ENCODE measurements at regions not wholly inside any gene's neighbourhood (a gene's known extent, or its start where the extent isn't known, plus 50 kb on each side); places are given as distances from the start of the nearest gene placed in this dataset.

DNA sequence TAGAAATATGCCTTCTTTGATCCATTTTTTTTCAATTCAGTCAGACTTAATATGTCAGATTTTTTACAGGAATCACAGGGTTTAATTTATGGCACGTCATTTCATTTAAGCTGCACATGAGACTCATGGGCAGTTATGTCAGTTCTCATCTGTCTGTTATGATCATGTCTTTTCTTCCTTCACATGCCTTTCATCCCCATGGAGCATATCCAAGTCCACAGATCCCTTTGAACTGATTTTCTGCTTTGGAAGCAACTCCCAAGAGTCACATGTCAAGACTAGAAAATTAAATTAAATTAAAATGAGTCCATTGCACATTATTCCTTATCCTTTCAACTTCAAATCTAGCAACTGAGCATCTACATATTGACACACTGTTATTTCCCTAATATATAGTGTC, 1274.0 kb upstream of the C9orf72 start:
- POLR2A ChIA-PET, result no interaction called here
- CTCF ChIA-PET, result no interaction called here
- Histone ChIP-seq H3K9me3 (ENCODE audit: control insufficient read depth, insufficient read depth, low read depth, low read length) (no peaks in the 10 kb centered on the region), H3K27ac (ENCODE audit: extremely low read depth, low read depth, low read length) (no peak overlapping the region), H3K4me1 (ENCODE audit: control insufficient read depth, insufficient read depth, low read length) (no peaks in the 10 kb centered on the region), H3K4me3 (ENCODE audit: low read depth, low read length) (no peak overlapping the region), H3K36me3 (ENCODE audit: control insufficient read depth in 2 of 2, insufficient read depth in 1 of 2, low read length in 2 of 2) (no peaks in the 10 kb centered on the region)
- TF ChIP-seq ZNF121 (tag by site-specific recombination; IDR thresholded peaks at IDR 0.05) (no peak), OVOL3 (tag by site-specific recombination; IDR thresholded peaks at IDR 0.05) (no peak), ZNF571 (tag by site-specific recombination; IDR thresholded peaks at IDR 0.05) (no peak), SP7 (tag by site-specific recombination; IDR thresholded peaks at IDR 0.05) (no peak), ZNF341 (tag by site-specific recombination; IDR thresholded peaks at IDR 0.05; ENCODE audit: low read depth) (no peak), ZNF626 (tag by site-specific recombination; IDR thresholded peaks at IDR 0.05) (no peak), OSR2 (tag by site-specific recombination; IDR thresholded peaks at IDR 0.05) (no peak), ZNF132 (tag by site-specific recombination; IDR thresholded peaks at IDR 0.05; ENCODE audit: borderline replicate concordance) (no peak), ZBTB7A (tag by site-specific recombination; IDR thresholded peaks at IDR 0.05; ENCODE audit: low read depth) (no peak)

DNA sequence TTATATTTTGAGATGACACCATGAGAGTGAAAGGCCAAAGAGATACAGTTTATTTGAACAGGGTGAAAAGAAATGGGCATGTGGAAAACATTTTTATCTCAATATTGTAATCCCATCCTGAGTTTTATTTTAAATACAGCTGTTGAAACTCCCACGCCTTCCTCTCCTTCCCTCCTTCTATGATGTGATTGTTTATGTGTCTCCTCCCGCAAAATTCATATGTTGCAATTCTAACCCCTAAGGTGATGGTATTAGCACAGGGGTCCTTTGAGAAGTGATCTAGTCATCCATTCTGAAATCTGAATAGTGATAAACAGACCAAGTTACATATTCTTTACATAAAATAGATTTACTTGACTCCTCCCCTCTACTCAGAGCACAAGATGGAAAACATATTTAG, 1275.4 kb upstream of the C9orf72 start:
- Histone ChIP-seq H3K27ac (ENCODE audit: extremely low read depth, low read depth, low read length) (no peak overlapping the region), H3K9me3 (ENCODE audit: control insufficient read depth, insufficient read depth, low read depth, low read length) (no peaks in the 10 kb centered on the region), H3K36me3 (ENCODE audit: control insufficient read depth in 2 of 2, insufficient read depth in 1 of 2, low read length in 2 of 2) (no peaks in the 10 kb centered on the region), H3K4me3 (ENCODE audit: low read depth, low read length) (no peak overlapping the region), H3K4me1 (ENCODE audit: control insufficient read depth, insufficient read depth, low read length) (no peaks in the 10 kb centered on the region)
- ChIA-PET POLR2A (no interaction called here), CTCF (no interaction called here)
- no peak for TF ChIP-seq ZNF501 (tag by site-specific recombination; IDR thresholded peaks at IDR 0.05)
- no peak for TF ChIP-seq ZBTB48 (tag by site-specific recombination; IDR thresholded peaks at IDR 0.05)
- TF ChIP-seq, protein P1, sequence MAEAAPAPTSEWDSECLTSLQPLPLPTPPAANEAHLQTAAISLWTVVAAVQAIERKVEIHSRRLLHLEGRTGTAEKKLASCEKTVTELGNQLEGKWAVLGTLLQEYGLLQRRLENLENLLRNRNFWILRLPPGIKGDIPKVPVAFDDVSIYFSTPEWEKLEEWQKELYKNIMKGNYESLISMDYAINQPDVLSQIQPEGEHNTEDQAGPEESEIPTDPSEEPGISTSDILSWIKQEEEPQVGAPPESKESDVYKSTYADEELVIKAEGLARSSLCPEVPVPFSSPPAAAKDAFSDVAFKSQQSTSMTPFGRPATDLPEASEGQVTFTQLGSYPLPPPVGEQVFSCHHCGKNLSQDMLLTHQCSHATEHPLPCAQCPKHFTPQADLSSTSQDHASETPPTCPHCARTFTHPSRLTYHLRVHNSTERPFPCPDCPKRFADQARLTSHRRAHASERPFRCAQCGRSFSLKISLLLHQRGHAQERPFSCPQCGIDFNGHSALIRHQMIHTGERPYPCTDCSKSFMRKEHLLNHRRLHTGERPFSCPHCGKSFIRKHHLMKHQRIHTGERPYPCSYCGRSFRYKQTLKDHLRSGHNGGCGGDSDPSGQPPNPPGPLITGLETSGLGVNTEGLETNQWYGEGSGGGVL (tag by site-specific recombination; IDR thresholded peaks at IDR 0.05), result no peak
- TF ChIP-seq, protein P2, sequence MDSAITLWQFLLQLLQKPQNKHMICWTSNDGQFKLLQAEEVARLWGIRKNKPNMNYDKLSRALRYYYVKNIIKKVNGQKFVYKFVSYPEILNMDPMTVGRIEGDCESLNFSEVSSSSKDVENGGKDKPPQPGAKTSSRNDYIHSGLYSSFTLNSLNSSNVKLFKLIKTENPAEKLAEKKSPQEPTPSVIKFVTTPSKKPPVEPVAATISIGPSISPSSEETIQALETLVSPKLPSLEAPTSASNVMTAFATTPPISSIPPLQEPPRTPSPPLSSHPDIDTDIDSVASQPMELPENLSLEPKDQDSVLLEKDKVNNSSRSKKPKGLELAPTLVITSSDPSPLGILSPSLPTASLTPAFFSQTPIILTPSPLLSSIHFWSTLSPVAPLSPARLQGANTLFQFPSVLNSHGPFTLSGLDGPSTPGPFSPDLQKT (IDR thresholded peaks at IDR 0.05; ENCODE audit: borderline replicate concordance, low read depth, low read length), result no peak
- TF ChIP-seq ZNF138 (tag by site-specific recombination; IDR thresholded peaks at IDR 0.05; ENCODE audit: borderline replicate concordance), result no peak
- no peak for TF ChIP-seq ZNF623 (tag by site-specific recombination; IDR thresholded peaks at IDR 0.05)

DNA sequence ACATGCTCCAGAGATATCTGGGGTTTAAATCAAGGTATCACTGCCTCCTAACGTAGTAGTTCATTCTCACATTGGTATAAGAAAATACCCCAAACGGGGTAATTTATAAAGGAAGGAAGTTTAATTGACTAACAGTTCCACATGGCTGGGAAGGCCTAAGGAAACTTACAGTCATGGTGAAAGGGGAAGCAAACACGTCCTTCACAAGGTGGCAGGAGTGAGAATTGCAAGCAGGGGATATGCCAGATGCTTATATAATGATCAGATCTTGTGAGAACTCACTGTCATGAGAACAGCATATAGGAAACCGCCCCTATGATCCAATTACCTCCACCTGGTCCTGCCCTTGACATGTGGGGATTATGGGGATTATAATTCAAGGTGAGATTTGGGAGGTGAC, 1280.2 kb upstream of the C9orf72 start:
- Histone ChIP-seq H3K36me3 (ENCODE audit: control insufficient read depth in 2 of 2, insufficient read depth in 1 of 2, low read length in 2 of 2) (no peaks in the 10 kb centered on the region), H3K27ac (ENCODE audit: extremely low read depth, low read depth, low read length) (no peak overlapping the region), H3K4me1 (ENCODE audit: control insufficient read depth, insufficient read depth, low read length) (no peaks in the 10 kb centered on the region), H3K4me3 (ENCODE audit: low read depth, low read length) (no peak overlapping the region), H3K9me3 (ENCODE audit: control insufficient read depth, insufficient read depth, low read depth, low read length) (no peaks in the 10 kb centered on the region)
- ChIA-PET POLR2A (no interaction called here), CTCF (no interaction called here)
- no peak for TF ChIP-seq ZNF157 (tag by site-specific recombination; IDR thresholded peaks at IDR 0.05)
- TF ChIP-seq ZNF121 (tag by site-specific recombination; IDR thresholded peaks at IDR 0.05), result no peak
- no peak for TF ChIP-seq OSR2 (tag by site-specific recombination; IDR thresholded peaks at IDR 0.05)
- no peak for TF ChIP-seq RBAK (tag by site-specific recombination; IDR thresholded peaks at IDR 0.05)
- TF ChIP-seq KLF7 (tag by site-specific recombination; IDR thresholded peaks at IDR 0.05; ENCODE audit: borderline replicate concordance), result no peak
- no peak for TF ChIP-seq SP2 (tag by site-specific recombination; IDR thresholded peaks at IDR 0.05)
- no peak for TF ChIP-seq ZNF658 (tag by site-specific recombination; IDR thresholded peaks at IDR 0.05)

Measured in HEK293 (cell line).